Ovary (tissue), 3 donors: ENCODE measurements at regions not wholly inside any gene's neighbourhood (a gene's known extent, or its start where the extent isn't known, plus 50 kb on each side); places are given as distances from the start of the nearest gene placed in this dataset.

Experiments
- POLR2A ChIP-seq: fragments of 450-650 bp; IDR thresholded peaks from one replicate; pipeline ENCODE4 v1.6.1; 2017; ENCODE audit warnings: antibody characterized with exemption, mild to moderate bottlenecking, moderate library complexity
- TF ChIP-seq, protein P1 (sequence below), 3 donors: fragments of 450-650 bp in 2 of 3; fragments of 200-600 bp in 1 of 3; IDR thresholded peaks; one replicate each; pipeline versions ENCODE4 v1.5.1 to v1.8.0; 2016 to 2022; ENCODE audit warnings: antibody characterized with exemption in 3 of 3, mild to moderate bottlenecking in 1 of 3
- donor health status: DM: no; HTN: no; CAD: no.

DNA sequence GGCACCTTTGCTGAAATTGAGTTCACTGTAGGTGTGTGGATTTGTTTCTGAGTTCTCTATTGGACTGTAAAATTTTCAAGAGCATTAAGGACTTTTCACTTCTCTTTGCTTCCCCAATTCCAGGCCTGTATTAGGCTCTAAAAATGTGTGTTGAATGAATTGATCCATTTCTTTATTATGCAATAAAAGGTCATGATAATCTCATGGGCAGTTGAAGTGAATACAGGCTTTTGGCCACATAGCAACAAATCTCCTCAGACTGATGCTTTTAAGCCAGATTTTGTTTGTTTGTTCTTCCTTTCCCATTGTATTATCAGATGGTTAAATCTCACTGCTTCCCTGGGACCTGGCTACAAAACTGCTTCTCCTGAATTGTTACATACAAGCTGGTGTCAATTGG is 258.0 kb upstream of the FAR2 start:
- TF ChIP-seq, protein P1, sequence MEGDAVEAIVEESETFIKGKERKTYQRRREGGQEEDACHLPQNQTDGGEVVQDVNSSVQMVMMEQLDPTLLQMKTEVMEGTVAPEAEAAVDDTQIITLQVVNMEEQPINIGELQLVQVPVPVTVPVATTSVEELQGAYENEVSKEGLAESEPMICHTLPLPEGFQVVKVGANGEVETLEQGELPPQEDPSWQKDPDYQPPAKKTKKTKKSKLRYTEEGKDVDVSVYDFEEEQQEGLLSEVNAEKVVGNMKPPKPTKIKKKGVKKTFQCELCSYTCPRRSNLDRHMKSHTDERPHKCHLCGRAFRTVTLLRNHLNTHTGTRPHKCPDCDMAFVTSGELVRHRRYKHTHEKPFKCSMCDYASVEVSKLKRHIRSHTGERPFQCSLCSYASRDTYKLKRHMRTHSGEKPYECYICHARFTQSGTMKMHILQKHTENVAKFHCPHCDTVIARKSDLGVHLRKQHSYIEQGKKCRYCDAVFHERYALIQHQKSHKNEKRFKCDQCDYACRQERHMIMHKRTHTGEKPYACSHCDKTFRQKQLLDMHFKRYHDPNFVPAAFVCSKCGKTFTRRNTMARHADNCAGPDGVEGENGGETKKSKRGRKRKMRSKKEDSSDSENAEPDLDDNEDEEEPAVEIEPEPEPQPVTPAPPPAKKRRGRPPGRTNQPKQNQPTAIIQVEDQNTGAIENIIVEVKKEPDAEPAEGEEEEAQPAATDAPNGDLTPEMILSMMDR (IDR thresholded peaks at IDR 0.05) = no peak
- TF ChIP-seq POLR2A = no peak
